A549 (cell line): ENCODE measurements at regions not wholly inside any gene's neighbourhood (a gene's known extent, or its start where the extent isn't known, plus 50 kb on each side); places are given as distances from the start of the nearest gene placed in this dataset.

Source experiments
- ATAC-seq, 2 experiments: fragments of 200-7000 bp in 1 of 2; fragments of >200 bp in 1 of 2; cut with Nextera tagmentation in 1 of 2; cut with Tn5 transposase in 1 of 2; 3 replicates each; pipeline versions ENCODE4 v1.8.0 to v1.9.1; 2018 to 2020; ENCODE audit warnings: mild to moderate bottlenecking in 1 of 2, moderate library complexity in 1 of 2
- CTCF ChIA-PET: fragments of 300-600 bp; sonication (Branson Sonifier 250); formaldehyde crosslinking; extraction: SDS; loops from one replicate; lab custom pipeline; 2021; ENCODE audit warnings: antibody characterized with exemption, inconsistent platforms; lab: Yijun Ruan, JAX
- POLR2A ChIA-PET: fragments of 350-600 bp; formaldehyde crosslinking; extraction: SDS; loops from one replicate; lab custom pipeline; 2021; ENCODE audit warnings: antibody characterized with exemption, inconsistent platforms; lab: Yijun Ruan, JAX
- DNase-seq, 2 experiments: peaks; one replicate each; pipeline versions ENCODE4 v3.0.0 to v3.0.0-alpha.2; 2011 to 2016; ENCODE audit warnings: low read depth in 1 of 2, low spot score in 1 of 2
- FAIRE-seq: peaks from 2 replicates; lab custom pipeline; 2011; peaks lifted over from hg19 to GRCh38; lab: Jason Lieb, UNC
- H3K27ac ChIP-seq, 2 experiments: fragments of >200 bp; sonication (Bioruptor Twin); formaldehyde crosslinking; 3 replicates each; pipeline ENCODE4 v1.5.1; 2016 to 2017
- H3K4me1 ChIP-seq: fragments of >200 bp; sonication (Bioruptor Twin); formaldehyde crosslinking; 3 replicates; pipeline ENCODE4 v1.6.1; 2016
- H3K4me2 ChIP-seq: fragments of >200 bp; sonication (Bioruptor Twin); formaldehyde crosslinking; 3 replicates; pipeline ENCODE4 v1.6.1; 2016
- H3K4me3 ChIP-seq: fragments of >200 bp; sonication (Bioruptor Twin); formaldehyde crosslinking; 3 replicates; pipeline ENCODE4 v1.5.1; 2016
- H3K9me3 ChIP-seq: fragments of >200 bp; sonication (Bioruptor Twin); formaldehyde crosslinking; 3 replicates; pipeline ENCODE4 v1.6.1; 2016
- CBX2 ChIP-seq: fragments of 200-600 bp; sonication (generic); IDR thresholded peaks from 2 replicates; pipeline ENCODE4 v1.6.1; 2016; ENCODE audit warnings: low read depth, mild to moderate bottlenecking, borderline replicate concordance
- CHD4 ChIP-seq: fragments of 200-600 bp; sonication (generic); IDR thresholded peaks from 2 replicates; pipeline ENCODE4 v1.6.1; 2016; ENCODE audit warnings: antibody characterized with exemption, mild to moderate bottlenecking, borderline replicate concordance
- CTCF ChIP-seq: fragments of >200 bp; sonication (Bioruptor Twin); formaldehyde crosslinking; IDR thresholded peaks from 3 replicates; pipeline ENCODE4 v1.5.1; 2016
- EHMT2 ChIP-seq: fragments of 200-600 bp; sonication (generic); IDR thresholded peaks from 2 replicates; pipeline ENCODE4 v1.6.1; 2016; ENCODE audit warnings: antibody characterized with exemption, low read depth, mild to moderate bottlenecking, moderate library complexity
- FOSL2 ChIP-seq, 2 experiments: fragments of 450-650 bp in 1 of 2; fragments of >200 bp in 1 of 2; sonication (Bioruptor Twin) in 1 of 2; formaldehyde crosslinking; IDR thresholded peaks; 2 replicates each; pipeline versions ENCODE4 v1.5.0 to v1.6.1; 2016 to 2020; ENCODE audit warnings: mild to moderate bottlenecking in 1 of 2, moderate library complexity in 1 of 2
- HDAC2 ChIP-seq: fragments of 200-600 bp; sonication (generic); IDR thresholded peaks from 2 replicates; pipeline ENCODE4 v1.6.1; 2016
- HES2 ChIP-seq: fragments of >200 bp; sonication (Bioruptor Twin); formaldehyde crosslinking; IDR thresholded peaks from 2 replicates; pipeline ENCODE4 v1.6.1; 2016
- HEYL ChIP-seq: fragments of 250-450 bp; sonication (Bioruptor Pico); IDR thresholded peaks from 2 replicates; pipeline ENCODE4 v1.8.0; 2021; ENCODE audit warnings: mild to moderate bottlenecking, moderate library complexity
- KDM1A ChIP-seq: fragments of 200-600 bp; sonication (generic); IDR thresholded peaks from 2 replicates; pipeline ENCODE4 v1.6.1; 2016; ENCODE audit warnings: low read depth, mild to moderate bottlenecking
- MYC ChIP-seq: IDR thresholded peaks from 2 replicates; pipeline ENCODE4 v1.6.1; 2012; ENCODE audit warnings: mild to moderate bottlenecking, inconsistent platforms, low read length, improper control_type of control experiment, borderline replicate concordance
- NFE2L2 ChIP-seq: fragments of 150-350 bp; conservative IDR thresholded peaks from 2 replicates; pipeline ENCODE4 v1.6.1; 2014; ENCODE audit warnings: low read length
- NR3C1 ChIP-seq: fragments of >200 bp; sonication (Bioruptor Twin); formaldehyde crosslinking; IDR thresholded peaks from 3 replicates; pipeline ENCODE4 v1.6.1; 2017
- PHF8 ChIP-seq: fragments of 200-600 bp; sonication (generic); IDR thresholded peaks from 2 replicates; pipeline ENCODE4 v1.6.1; 2016; ENCODE audit warnings: low read depth, mild to moderate bottlenecking, antibody characterized with exemption, moderate library complexity, borderline replicate concordance
- POLR2A ChIP-seq: IDR thresholded peaks from 2 replicates; pipeline ENCODE4 v1.6.1; 2012; ENCODE audit warnings: mild to moderate bottlenecking, low read length
- RAD21 ChIP-seq, 2 experiments: fragments of >200 bp in 1 of 2; sonication (Bioruptor Twin) in 1 of 2; formaldehyde crosslinking in 1 of 2; IDR thresholded peaks in 1 of 2; conservative IDR thresholded peaks in 1 of 2; 2 replicates in 1 of 2; 3 replicates in 1 of 2; pipeline ENCODE4 v1.6.1; 2012 to 2018; ENCODE audit warnings: inconsistent platforms in 1 of 2
- SREBF2 ChIP-seq: fragments of 450-650 bp; IDR thresholded peaks from 2 replicates; pipeline ENCODE4 v1.6.1; 2014; ENCODE audit warnings: mild to moderate bottlenecking, moderate library complexity
- TFCP2L1 ChIP-seq: fragments of 250-450 bp; sonication (Bioruptor Pico); IDR thresholded peaks from 2 replicates; pipeline ENCODE4 v1.5.0; 2021; ENCODE audit warnings: mild to moderate bottlenecking
- TP53 ChIP-seq: fragments of 250-450 bp; sonication (Bioruptor Pico); IDR thresholded peaks from 2 replicates; pipeline ENCODE4 v1.5.0; 2021; ENCODE audit warnings: mild to moderate bottlenecking, moderate library complexity
- ZFP36 ChIP-seq: fragments of 450-650 bp; IDR thresholded peaks from 2 replicates; pipeline ENCODE4 v1.6.1; 2014; ENCODE audit warnings: borderline replicate concordance; ENCODE audit not compliant: partially characterized antibody
- WGBS: methylation state at CpG from one replicate; pipeline ENCODE4 v1.1.6; 2017; ENCODE audit errors: missing lambda C conversion rate; 5-methylcytosine and 5-hydroxymethylcytosine counted together
- TF ChIP-seq, protein P1 (sequence below): fragments of 200-600 bp; sonication (generic); IDR thresholded peaks from 2 replicates; pipeline ENCODE4 v1.6.1; 2016; ENCODE audit warnings: antibody characterized with exemption, mild to moderate bottlenecking, moderate library complexity
- TF ChIP-seq, protein P2 (sequence below): IDR thresholded peaks from 2 replicates; pipeline ENCODE4 v1.6.1; 2012

GRCh38 chr14:87809261-87809660 is 183.7 kb downstream of the GALC start (continued):
- TF ChIP-seq FOSL2 (IDR thresholded peaks at IDR 0.05) (no peak), FOSL2 (CRISPR knock-in tag; IDR thresholded peaks at IDR 0.05) (no peak), CBX2 (no peak), ZFP36 (no peak)

DNA sequence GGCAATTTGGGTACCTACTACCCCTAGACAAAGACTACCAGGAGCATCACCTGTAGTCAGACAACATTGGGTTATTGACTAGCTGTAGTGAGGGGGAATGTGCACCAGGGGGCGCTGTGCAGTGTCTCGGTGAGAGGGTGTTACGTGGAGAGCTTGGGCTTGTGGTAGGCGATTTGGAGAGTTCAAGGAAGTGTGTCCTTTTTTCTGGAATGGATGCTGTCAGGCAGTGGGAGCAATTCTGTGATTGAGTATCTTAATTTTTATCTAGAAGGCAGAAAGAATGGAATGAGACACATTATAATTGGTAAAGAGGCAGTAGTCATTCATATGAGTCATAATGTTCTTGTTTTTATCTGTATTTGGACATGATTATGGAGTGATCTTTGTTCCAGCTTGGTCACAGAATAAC is 187.7 kb downstream of the GALC start:
- TF ChIP-seq KDM1A (no peak), CTCF (peak; percentile 27; the same call in 1 of the 3 replicates), HEYL (CRISPR knock-in tag) (no peak), EHMT2 (no peak), POLR2A (no peak), RAD21 (conservative IDR thresholded peaks at IDR 0.05 in 1 of 2, IDR thresholded peaks at IDR 0.05 in 1 of 2) (peak in 1 of 2 experiments; percentile 25; a peak in 1 of 5 replicates), HES2 (no peak)
- no peak overlapping the region for H3K4me3 ChIP-seq
- no peaks in the 10 kb centered on the region for H3K9me3 ChIP-seq
- no peak for FAIRE-seq
- WGBS, result 0% methylated on average over 4 of the region's 4 CpGs
- ChIA-PET POLR2A (no interaction called here), CTCF (interaction anchor here (0.8 to 1.7 kb wide), 6 partner anchors 9 to 96 kb away, joined by 3 to 6 read pairs (median 4); no protein-coding TSS in a partner anchor)
- H3K4me2 ChIP-seq, result no peak overlapping the region
- H3K27ac ChIP-seq, result no peak overlapping the region
- DNase-seq, result peak; percentile 16 to 33
- no peaks in the 10 kb centered on the region for H3K4me1 ChIP-seq
- ATAC-seq, result peak; percentile 64 to 84; a peak in 3 of 6 replicates

DNA sequence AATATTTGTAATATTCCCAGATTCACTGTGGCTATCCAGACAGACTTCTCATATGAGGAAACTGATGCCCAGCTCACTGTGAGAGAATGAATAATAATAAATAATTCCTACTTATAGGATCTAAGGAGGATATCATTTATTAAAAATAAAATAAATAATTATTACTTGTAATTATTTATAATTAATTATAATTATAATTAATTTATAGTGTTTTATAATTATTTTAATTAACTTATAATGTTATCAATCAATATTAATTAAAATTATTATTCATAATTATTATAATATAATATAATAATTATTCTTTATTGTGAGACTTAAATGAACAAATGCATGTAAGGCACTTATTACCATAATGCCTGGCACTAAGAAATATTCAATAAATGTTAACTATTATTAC is 192.8 kb downstream of the GALC start:
- H3K27ac ChIP-seq, result no peak overlapping the region
- H3K4me2 ChIP-seq, result no peak overlapping the region
- H3K9me3 ChIP-seq, result no peaks in the 10 kb centered on the region
- H3K4me3 ChIP-seq, result no peak overlapping the region
- no peak for ATAC-seq
- TF ChIP-seq NFE2L2, result no peak
- no peak for TF ChIP-seq CHD4
- TF ChIP-seq, protein P1, sequence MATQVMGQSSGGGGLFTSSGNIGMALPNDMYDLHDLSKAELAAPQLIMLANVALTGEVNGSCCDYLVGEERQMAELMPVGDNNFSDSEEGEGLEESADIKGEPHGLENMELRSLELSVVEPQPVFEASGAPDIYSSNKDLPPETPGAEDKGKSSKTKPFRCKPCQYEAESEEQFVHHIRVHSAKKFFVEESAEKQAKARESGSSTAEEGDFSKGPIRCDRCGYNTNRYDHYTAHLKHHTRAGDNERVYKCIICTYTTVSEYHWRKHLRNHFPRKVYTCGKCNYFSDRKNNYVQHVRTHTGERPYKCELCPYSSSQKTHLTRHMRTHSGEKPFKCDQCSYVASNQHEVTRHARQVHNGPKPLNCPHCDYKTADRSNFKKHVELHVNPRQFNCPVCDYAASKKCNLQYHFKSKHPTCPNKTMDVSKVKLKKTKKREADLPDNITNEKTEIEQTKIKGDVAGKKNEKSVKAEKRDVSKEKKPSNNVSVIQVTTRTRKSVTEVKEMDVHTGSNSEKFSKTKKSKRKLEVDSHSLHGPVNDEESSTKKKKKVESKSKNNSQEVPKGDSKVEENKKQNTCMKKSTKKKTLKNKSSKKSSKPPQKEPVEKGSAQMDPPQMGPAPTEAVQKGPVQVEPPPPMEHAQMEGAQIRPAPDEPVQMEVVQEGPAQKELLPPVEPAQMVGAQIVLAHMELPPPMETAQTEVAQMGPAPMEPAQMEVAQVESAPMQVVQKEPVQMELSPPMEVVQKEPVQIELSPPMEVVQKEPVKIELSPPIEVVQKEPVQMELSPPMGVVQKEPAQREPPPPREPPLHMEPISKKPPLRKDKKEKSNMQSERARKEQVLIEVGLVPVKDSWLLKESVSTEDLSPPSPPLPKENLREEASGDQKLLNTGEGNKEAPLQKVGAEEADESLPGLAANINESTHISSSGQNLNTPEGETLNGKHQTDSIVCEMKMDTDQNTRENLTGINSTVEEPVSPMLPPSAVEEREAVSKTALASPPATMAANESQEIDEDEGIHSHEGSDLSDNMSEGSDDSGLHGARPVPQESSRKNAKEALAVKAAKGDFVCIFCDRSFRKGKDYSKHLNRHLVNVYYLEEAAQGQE, result no peak
- TF ChIP-seq, protein P2, sequence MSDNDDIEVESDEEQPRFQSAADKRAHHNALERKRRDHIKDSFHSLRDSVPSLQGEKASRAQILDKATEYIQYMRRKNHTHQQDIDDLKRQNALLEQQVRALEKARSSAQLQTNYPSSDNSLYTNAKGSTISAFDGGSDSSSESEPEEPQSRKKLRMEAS, result no peak
- TF ChIP-seq HDAC2, result no peak
- no peak for TF ChIP-seq TP53
- TF ChIP-seq POLR2A, result no peak
- no peak for TF ChIP-seq NR3C1
- TF ChIP-seq TFCP2L1 (CRISPR knock-in tag), result no peak
- TF ChIP-seq PHF8, result no peak
- no peak for TF ChIP-seq MYC
- TF ChIP-seq SREBF2, result no peak
- TF ChIP-seq, all 56 proteins: peak for 0
- no peak for FAIRE-seq
- POLR2A ChIA-PET, result no interaction called here
- no peak for DNase-seq
- H3K4me1 ChIP-seq, result no peaks in the 10 kb centered on the region
- CTCF ChIA-PET, result no interaction called here
